ENCODE measurements at regions not wholly inside any gene's neighbourhood (a gene's known extent, or its start where the extent isn't known, plus 50 kb on each side); places are given as distances from the start of the nearest gene placed in this dataset.

DNA sequence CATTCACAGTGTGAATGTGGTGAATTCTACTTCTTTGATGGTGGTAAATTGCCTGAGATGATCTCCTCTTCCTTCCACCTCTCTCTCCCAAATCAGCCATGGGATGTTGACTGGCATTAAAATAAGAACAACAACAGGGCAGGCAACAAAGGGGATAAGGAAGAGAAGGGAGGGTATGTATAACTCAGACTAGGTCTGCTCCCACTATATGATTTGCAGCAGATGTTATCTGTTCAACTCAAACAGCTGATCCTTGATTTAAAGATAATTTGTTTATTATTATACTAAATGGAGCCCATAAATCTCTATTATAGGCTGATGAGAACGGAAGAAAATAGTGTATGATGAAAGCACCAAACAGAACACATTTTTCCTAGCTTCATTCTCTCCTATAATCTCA, 262.0 kb downstream of the BTBD3 start:
- H3K36me3 ChIP-seq = no peaks in the 10 kb centered on the region
- TF ChIP-seq, protein P1, sequence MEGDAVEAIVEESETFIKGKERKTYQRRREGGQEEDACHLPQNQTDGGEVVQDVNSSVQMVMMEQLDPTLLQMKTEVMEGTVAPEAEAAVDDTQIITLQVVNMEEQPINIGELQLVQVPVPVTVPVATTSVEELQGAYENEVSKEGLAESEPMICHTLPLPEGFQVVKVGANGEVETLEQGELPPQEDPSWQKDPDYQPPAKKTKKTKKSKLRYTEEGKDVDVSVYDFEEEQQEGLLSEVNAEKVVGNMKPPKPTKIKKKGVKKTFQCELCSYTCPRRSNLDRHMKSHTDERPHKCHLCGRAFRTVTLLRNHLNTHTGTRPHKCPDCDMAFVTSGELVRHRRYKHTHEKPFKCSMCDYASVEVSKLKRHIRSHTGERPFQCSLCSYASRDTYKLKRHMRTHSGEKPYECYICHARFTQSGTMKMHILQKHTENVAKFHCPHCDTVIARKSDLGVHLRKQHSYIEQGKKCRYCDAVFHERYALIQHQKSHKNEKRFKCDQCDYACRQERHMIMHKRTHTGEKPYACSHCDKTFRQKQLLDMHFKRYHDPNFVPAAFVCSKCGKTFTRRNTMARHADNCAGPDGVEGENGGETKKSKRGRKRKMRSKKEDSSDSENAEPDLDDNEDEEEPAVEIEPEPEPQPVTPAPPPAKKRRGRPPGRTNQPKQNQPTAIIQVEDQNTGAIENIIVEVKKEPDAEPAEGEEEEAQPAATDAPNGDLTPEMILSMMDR (IDR thresholded peaks at IDR 0.05) = no peak
- intact Hi-C loops (cut with DNase I) = no loop called here
- H3K27me3 ChIP-seq = no peaks in the 10 kb centered on the region
- ATAC-seq = no peak
- no peaks in the 10 kb centered on the region for H3K9me3 ChIP-seq
- DNase-seq = no peak
- H3K27ac ChIP-seq = no peak overlapping the region
- H3K4me3 ChIP-seq = no peak overlapping the region
- no peaks in the 10 kb centered on the region for H3K4me1 ChIP-seq

DNA sequence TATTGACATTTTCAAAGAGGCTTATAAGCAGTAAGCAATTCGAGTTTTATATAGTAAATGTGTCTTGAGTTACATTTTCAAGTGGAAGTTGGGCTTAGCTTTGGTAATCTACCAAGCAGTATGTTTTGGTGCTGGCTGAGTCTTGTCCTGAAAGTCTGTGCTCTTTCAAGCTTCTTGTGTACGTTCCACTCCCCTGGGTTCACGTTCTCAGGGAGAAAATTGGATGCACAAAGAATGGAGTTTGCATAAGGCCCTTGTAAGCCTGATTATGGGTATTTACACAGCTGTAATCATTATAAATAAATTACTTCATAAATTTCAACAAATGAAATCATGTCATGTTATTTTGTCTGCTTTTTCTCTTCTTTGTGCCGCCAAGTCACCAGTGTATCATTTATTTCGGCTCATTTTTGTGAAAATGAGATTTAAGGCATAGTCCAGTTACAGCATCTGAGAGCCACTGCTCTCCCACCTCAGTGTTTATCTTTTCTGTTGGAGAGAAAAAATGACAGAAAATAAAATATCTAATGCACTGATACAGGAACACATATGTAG, 262.5 kb downstream of the BTBD3 start:
- TF ChIP-seq, protein P1 (IDR thresholded peaks at IDR 0.05) = no peak
- H3K4me3 ChIP-seq = no peak overlapping the region
- no peaks in the 10 kb centered on the region for H3K4me1 ChIP-seq
- H3K27me3 ChIP-seq = no peaks in the 10 kb centered on the region
- no peaks in the 10 kb centered on the region for H3K9me3 ChIP-seq
- no peak overlapping the region for H3K27ac ChIP-seq
- no peaks in the 10 kb centered on the region for H3K36me3 ChIP-seq
- DNase-seq (no peak), ATAC-seq (no peak)
- intact Hi-C loops (cut with DNase I) = no loop called here

DNA sequence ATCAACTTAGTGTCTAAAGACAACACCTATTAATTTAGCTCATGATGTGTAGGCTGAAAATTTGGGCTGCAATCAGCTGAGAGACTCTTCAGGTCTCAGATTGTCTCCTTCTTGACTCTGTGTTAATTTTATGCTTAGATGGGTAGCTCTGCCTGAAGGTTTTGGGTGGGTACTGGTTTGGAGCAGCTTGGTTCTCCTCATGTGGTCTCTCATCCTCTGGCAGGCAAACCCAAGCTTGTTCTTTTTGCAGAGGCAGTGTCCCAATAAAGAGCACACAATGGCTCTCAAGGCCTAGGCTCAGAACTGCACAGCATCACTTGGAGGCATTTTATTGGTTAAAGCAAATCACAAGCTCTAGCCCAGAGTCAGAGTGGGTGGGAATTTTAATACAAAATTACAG, 280.6 kb downstream of the BTBD3 start:
- Histone ChIP-seq H3K36me3 (no peaks in the 10 kb centered on the region), H3K9me3 (no peaks in the 10 kb centered on the region), H3K27ac (no peak overlapping the region), H3K27me3 (no peaks in the 10 kb centered on the region), H3K4me3 (no peak overlapping the region), H3K4me1 (no peaks in the 10 kb centered on the region)
- ATAC-seq (no peak), DNase-seq (no peak)
- TF ChIP-seq, protein P1 (IDR thresholded peaks at IDR 0.05) = no peak
- intact Hi-C loops (cut with DNase I) = no loop called here

DNA sequence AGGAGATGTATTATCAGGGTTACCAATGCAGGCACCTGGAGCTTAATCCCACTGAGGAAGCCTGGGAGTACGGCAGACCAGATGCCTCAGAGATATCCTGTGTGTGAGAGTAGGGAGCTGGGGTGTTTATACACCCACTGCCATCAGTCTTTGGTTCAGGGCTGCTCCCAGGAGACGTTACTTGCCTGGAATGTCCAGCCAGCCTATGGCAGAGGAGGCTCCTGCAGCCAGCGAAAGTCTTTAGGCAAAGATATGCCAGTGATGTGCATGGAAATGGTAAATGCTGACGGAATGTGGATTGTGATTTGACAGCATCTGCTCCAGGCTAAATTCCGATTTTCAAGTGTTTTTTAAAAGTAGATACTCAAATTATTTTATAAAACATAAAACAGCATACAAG, 282.0 kb downstream of the BTBD3 start:
- TF ChIP-seq, protein P1 (IDR thresholded peaks at IDR 0.05) = no peak
- Histone ChIP-seq H3K4me3 (no peak overlapping the region), H3K27ac (no peak overlapping the region), H3K9me3 (no peaks in the 10 kb centered on the region), H3K27me3 (no peaks in the 10 kb centered on the region), H3K4me1 (no peaks in the 10 kb centered on the region), H3K36me3 (no peaks in the 10 kb centered on the region)
- no peak for ATAC-seq
- intact Hi-C loops (cut with DNase I) = no loop called here
- DNase-seq = no peak

DNA sequence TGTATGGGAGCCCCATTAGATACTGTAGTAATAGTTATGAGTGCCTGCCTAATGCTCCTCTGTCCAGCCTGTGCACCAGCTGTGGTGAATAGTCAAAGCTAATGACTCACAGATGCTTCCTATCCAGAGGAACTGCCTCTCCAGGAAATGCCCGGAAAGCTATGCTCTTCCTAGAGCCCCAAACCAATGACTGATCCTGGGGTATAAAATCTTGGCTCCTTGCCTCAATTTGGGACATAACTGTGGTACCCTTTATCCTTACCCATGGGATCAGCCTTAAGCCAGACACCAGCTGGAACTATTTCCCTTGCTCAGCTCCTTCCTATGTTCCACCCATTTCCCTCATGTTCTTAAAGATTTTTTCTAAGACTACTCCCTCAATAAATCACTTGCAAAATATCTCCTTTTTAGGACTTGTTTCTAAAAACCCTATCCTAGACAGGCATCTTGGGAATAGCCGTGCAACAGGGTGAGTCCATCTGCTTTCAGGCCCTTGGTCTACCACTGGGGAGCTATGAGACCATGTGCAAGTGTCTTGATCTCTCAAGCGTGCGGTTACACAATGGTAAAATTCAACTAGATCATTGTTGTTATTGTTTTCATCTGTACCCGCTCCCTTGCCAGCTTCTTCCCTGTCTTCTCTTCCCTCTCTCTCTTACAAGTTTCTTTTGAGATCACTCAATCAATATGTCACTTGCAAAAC, 283.7 kb downstream of the BTBD3 start:
- DNase-seq = no peak

More for the DNA sequence above, 283.7 kb downstream of the BTBD3 start:
- ATAC-seq = no peak
- no peaks in the 10 kb centered on the region for H3K4me1 ChIP-seq
- H3K27ac ChIP-seq = no peak overlapping the region
- TF ChIP-seq, protein P1 (IDR thresholded peaks at IDR 0.05) = no peak
- no peaks in the 10 kb centered on the region for H3K9me3 ChIP-seq
- intact Hi-C loops (cut with DNase I) = no loop called here
- no peak overlapping the region for H3K4me3 ChIP-seq
- H3K27me3 ChIP-seq = no peaks in the 10 kb centered on the region
- H3K36me3 ChIP-seq = no peaks in the 10 kb centered on the region
